Upper lobe of left lung (tissue), 6 donors: ENCODE measurements at regions not wholly inside any gene's neighbourhood (a gene's known extent, or its start where the extent isn't known, plus 50 kb on each side); places are given as distances from the start of the nearest gene placed in this dataset.

Source experiments
- ATAC-seq, 2 donors: fragments of 200-7000 bp; cut with Tn5 transposase; one replicate each; pipeline ENCODE4 v1.9.1; 2022; ENCODE audit warnings: mild to moderate bottlenecking in 2 of 2, moderate library complexity in 2 of 2; ENCODE audit not compliant: low FRiP score in 2 of 2
- DNase-seq, 2 donors: peaks; one replicate each; pipeline ENCODE4 v3.0.0-alpha.2; 2019 to 2020
- H3K27ac ChIP-seq, 4 donors: fragments of 200-600 bp; sonication (generic); one replicate each; pipeline ENCODE4 v1.5.1; 2016 to 2019
- H3K27me3 ChIP-seq, 4 donors: fragments of 200-600 bp; sonication (generic); one replicate each; pipeline ENCODE4 v1.5.1; 2017 to 2019
- H3K36me3 ChIP-seq, 4 donors: fragments of 200-600 bp; sonication (generic); one replicate each; pipeline ENCODE4 v1.5.1; 2016 to 2019
- H3K4me1 ChIP-seq, 4 donors: fragments of 200-600 bp; sonication (generic); one replicate each; pipeline ENCODE4 v1.5.1; 2018 to 2019
- H3K4me3 ChIP-seq, 4 donors: fragments of 200-600 bp; sonication (generic); one replicate each; pipeline ENCODE4 v1.5.1; 2017 to 2019; ENCODE audit warnings: mild to moderate bottlenecking in 2 of 4, moderate library complexity in 1 of 4
- H3K9me3 ChIP-seq, 4 donors: fragments of 200-600 bp; sonication (generic); one replicate each; pipeline ENCODE4 v1.5.1; 2018 to 2019
- CTCF ChIP-seq, 6 experiments: fragments of 450-650 bp in 4 of 6; fragments of 200-600 bp in 2 of 6; sonication (generic) in 2 of 6; IDR thresholded peaks; one replicate each; pipeline ENCODE4 v1.5.1; 2016 to 2019; ENCODE audit warnings: antibody characterized with exemption in 6 of 6
- EP300 ChIP-seq, 4 donors: sonication (generic); formaldehyde crosslinking; IDR thresholded peaks; one replicate each; pipeline ENCODE4 v1.5.1; 2017; ENCODE audit warnings: antibody characterized with exemption in 4 of 4, control low read depth in 2 of 4
- POLR2A ChIP-seq, 4 donors: fragments of 450-650 bp; IDR thresholded peaks; one replicate each; pipeline ENCODE4 v1.5.1; 2016 to 2017; ENCODE audit warnings: antibody characterized with exemption in 4 of 4, mild to moderate bottlenecking in 2 of 4
- POLR2AphosphoS5 ChIP-seq, 2 donors: sonication (generic); formaldehyde crosslinking; IDR thresholded peaks; one replicate each; pipeline ENCODE4 v1.5.1; 2017; ENCODE audit warnings: antibody characterized with exemption in 2 of 2
- WGBS, 2 donors: methylation state at CpG; one replicate each; pipeline ENCODE4 v1.1.5; 2017 to 2018; 5-methylcytosine and 5-hydroxymethylcytosine counted together
- donor health status: DM: no; HTN: no; CAD: no; lungs with moderate emphysema.
- donor health status: DM: no; HTN: yes; CAD: no; lungs with severe emphysema.

- TF ChIP-seq EP300 (IDR thresholded peaks at IDR 0.05) = no peak
- no peak for TF ChIP-seq POLR2A (IDR thresholded peaks at IDR 0.05)
- TF ChIP-seq POLR2AphosphoS5 (IDR thresholded peaks at IDR 0.05) = no peak
- no peak for TF ChIP-seq CTCF (IDR thresholded peaks at IDR 0.05)
These were observed 117.3 kb upstream of the CAND1 start for GRCh38 chr12:67151886-67152285.

GRCh38 chr12:67152451-67152850 lies 116.7 kb upstream of the CAND1 start:
- ATAC-seq = no peak
- H3K27ac ChIP-seq = no peak overlapping the region
- H3K4me3 ChIP-seq = no peak overlapping the region
- no peak for TF ChIP-seq POLR2AphosphoS5 (IDR thresholded peaks at IDR 0.05)
- no peak for TF ChIP-seq POLR2A (IDR thresholded peaks at IDR 0.05)
- no peak for TF ChIP-seq EP300 (IDR thresholded peaks at IDR 0.05)
- TF ChIP-seq CTCF (IDR thresholded peaks at IDR 0.05) = no peak
- no peaks in the 10 kb centered on the region for H3K9me3 ChIP-seq
- WGBS, 2 donors = 58 to 71% methylated on average over 2 of the region's 2 CpGs
- no peaks in the 10 kb centered on the region for H3K27me3 ChIP-seq
- no peaks in the 10 kb centered on the region for H3K4me1 ChIP-seq
- H3K36me3 ChIP-seq = no peaks in the 10 kb centered on the region
- DNase-seq = no peak

More at GRCh38 chr12:67151886-67152285, 117.3 kb upstream of the CAND1 start:
- Histone ChIP-seq H3K4me1 (no peaks in the 10 kb centered on the region), H3K36me3 (no peaks in the 10 kb centered on the region), H3K9me3 (no peaks in the 10 kb centered on the region), H3K4me3 (no peak overlapping the region), H3K27me3 (no peaks in the 10 kb centered on the region), H3K27ac (no peak overlapping the region)
- 72 to 79% methylated on average over 3 of the region's 3 CpGs for WGBS, 2 donors
- ATAC-seq (no peak), DNase-seq (no peak)

- no peak overlapping the region for H3K4me3 ChIP-seq
- ATAC-seq = no peak
- no peaks in the 10 kb centered on the region for H3K9me3 ChIP-seq
- H3K27me3 ChIP-seq = no peaks in the 10 kb centered on the region
- TF ChIP-seq POLR2AphosphoS5 (IDR thresholded peaks at IDR 0.05) (no peak), EP300 (IDR thresholded peaks at IDR 0.05) (no peak), POLR2A (IDR thresholded peaks at IDR 0.05) (no peak), CTCF (IDR thresholded peaks at IDR 0.05) (no peak)
- 49 to 55% methylated on average over 3 of the region's 3 CpGs for WGBS, 2 donors
- DNase-seq = no peak
- no peaks in the 10 kb centered on the region for H3K4me1 ChIP-seq
- no peak overlapping the region for H3K27ac ChIP-seq
- H3K36me3 ChIP-seq = no peaks in the 10 kb centered on the region
These were observed 114.3 kb upstream of the CAND1 start for GRCh38 chr12:67154901-67155300.

- Histone ChIP-seq H3K4me3 (no peak overlapping the region), H3K9me3 (no peaks in the 10 kb centered on the region), H3K4me1 (no peaks in the 10 kb centered on the region), H3K36me3 (no peaks in the 10 kb centered on the region), H3K27ac (no peak overlapping the region), H3K27me3 (no peaks in the 10 kb centered on the region)
- WGBS, 2 donors = 75 to 79% methylated on average over 4 of the region's 4 CpGs
- no peak for DNase-seq
- ATAC-seq = peak in 1 of 2 donors; percentile 34
- TF ChIP-seq CTCF (IDR thresholded peaks at IDR 0.05) (no peak), POLR2AphosphoS5 (IDR thresholded peaks at IDR 0.05) (no peak), EP300 (IDR thresholded peaks at IDR 0.05) (no peak), POLR2A (IDR thresholded peaks at IDR 0.05) (no peak)
These were observed 113.3 kb upstream of the CAND1 start for GRCh38 chr12:67155863-67156262.

- DNase-seq = peak in 1 of 2 donors; percentile 26
- Histone ChIP-seq H3K27me3 (no peaks in the 10 kb centered on the region), H3K4me1 (no peaks in the 10 kb centered on the region), H3K36me3 (no peaks in the 10 kb centered on the region), H3K4me3 (no peak overlapping the region), H3K9me3 (no peaks in the 10 kb centered on the region), H3K27ac (no peak overlapping the region)
- ATAC-seq = peak in 1 of 2 donors; percentile 59
- 80 to 85% methylated on average over 6 of the region's 6 CpGs for WGBS, 2 donors
- TF ChIP-seq POLR2AphosphoS5 (IDR thresholded peaks at IDR 0.05) = no peak
- peak; percentile 17 to 48 (median 23) for TF ChIP-seq CTCF (IDR thresholded peaks at IDR 0.05)
These were observed 107.7 kb upstream of the CAND1 start for GRCh38 chr12:67161322-67161918.
